DMS153 treated with DMSO at 0.1 percent for 48 hours (cell line): ENCODE measurements at regions not wholly inside any gene's neighbourhood (a gene's known extent, or its start where the extent isn't known, plus 50 kb on each side); places are given as distances from the start of the nearest gene placed in this dataset.
"Not testable (repeated sequence)": the region's sequence is repeated elsewhere in the genome, so short reads cannot be mapped to it uniquely, and the experiment has no call there.

Experiments
- DNase-seq: peaks from one replicate; lab custom pipeline; 2025; ENCODE audit not compliant: unreplicated experiment; lab: John Stamatoyannopoulos, UW

GRCh38 chr6:21909321-21909720 is 315.8 kb downstream of the SOX4 start:
- no peak for DNase-seq

- DNase-seq, result no peak
Observed at GRCh38 chr6:21911208-21911607, 317.7 kb downstream of the SOX4 start.

GRCh38 chr6:21912151-21912832 is 318.7 kb downstream of the SOX4 start:
- DNase-seq, result no peak

- DNase-seq, result peak; percentile 38
Observed at GRCh38 chr6:21914121-21914973, 320.8 kb downstream of the SOX4 start.

DNA sequence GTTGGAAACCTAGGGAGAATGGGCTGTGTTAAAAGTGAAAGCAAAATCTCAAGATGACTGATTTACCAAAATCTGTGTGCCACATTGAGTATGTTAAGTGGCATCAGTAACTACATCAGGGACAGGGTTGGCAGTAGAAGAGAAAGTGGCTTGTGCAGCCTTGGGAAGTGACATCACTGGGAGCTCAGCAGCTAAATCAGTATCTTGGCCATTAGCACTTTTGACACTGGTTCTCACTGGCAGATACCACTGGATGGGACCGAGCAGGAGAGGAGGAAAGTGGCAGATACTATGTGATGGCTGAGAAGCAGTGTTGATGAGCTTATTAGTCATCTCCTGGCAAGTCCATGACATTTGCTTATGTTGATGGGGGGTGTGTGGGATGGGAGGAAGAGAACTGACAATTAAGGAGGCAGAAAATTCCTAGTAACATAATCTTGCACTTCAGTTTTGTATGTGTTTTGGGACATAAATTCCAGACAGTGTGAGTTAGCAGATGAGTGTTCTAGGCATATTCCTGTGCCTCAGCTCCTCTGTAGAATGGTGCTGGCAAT is 322.2 kb downstream of the SOX4 start:
- DNase-seq, result no peak

GRCh38 chr6:21918041-21918440 is 324.5 kb downstream of the SOX4 start:
- DNase-seq, result no peak

- no peak for DNase-seq
Observed at GRCh38 chr6:21918666-21919065, 325.1 kb downstream of the SOX4 start.

- DNase-seq, result no peak
Observed at GRCh38 chr6:21922086-21922485, 328.5 kb downstream of the SOX4 start.

DNA sequence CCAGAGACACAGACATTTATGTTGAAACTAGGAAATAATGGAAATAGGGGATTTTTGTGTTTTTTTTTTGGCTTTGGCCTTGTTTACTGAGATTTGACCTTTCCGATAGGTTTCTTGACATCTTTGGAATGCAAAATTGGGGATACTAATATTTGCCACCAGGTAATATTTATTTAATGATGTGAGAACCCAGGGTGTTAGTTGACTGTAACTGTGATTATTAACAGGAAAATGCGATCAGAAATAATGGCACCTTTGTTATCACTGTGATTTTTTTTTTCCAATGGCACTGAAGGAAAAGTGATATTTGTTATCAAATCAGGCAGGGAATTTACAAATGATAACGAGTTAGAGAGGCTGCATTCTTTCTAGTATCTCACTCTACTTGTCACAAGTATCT is 330.5 kb downstream of the SOX4 start:
- no peak for DNase-seq

GRCh38 chr6:21928827-21929226 is 335.3 kb downstream of the SOX4 start:
- DNase-seq, result no peak

DNA sequence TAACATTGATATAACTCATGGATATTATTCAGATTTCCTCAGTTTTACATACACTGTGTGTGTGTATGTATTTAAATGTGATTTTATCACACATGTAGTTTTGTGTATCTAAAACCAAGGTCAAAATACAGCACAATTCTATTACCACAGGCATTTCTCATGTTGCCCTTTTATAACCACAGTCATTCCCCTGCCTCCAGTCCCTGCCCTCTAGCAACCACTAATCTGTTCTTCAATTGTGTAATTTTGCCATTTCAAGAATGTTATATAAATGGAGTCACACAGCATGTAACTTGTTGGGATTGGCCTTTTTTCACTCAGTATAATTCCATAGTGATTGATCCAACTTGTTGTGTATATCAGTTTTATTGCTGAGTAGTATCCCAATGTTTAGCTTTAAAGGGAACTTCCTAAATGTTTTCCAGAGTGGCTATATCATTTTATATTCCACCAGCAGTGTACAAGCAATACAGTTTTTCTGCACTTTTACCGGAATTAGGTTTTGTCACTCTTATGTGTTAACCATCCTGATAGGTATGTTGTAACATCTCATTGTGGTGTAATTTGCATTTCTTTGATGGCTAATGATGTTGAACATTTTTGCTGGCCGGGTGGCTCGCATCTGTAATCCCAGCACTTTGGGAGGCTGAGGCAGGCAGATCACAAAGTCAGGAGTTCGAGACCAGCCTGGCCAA is 338.2 kb downstream of the SOX4 start:
- no peak for DNase-seq

- no peak for DNase-seq
Observed at GRCh38 chr6:21933351-21933750, 339.8 kb downstream of the SOX4 start.

GRCh38 chr6:21935142-21935541 is 341.6 kb downstream of the SOX4 start:
- DNase-seq, result no peak

- DNase-seq, result no peak
Observed at GRCh38 chr6:21935561-21936028, 342.0 kb downstream of the SOX4 start.

- DNase-seq, result no peak
Observed at GRCh38 chr6:21937466-21937865, 343.9 kb downstream of the SOX4 start.

- DNase-seq, result not testable (repeated sequence)
Observed at GRCh38 chr6:21939066-21939465, 345.5 kb downstream of the SOX4 start.

DNA sequence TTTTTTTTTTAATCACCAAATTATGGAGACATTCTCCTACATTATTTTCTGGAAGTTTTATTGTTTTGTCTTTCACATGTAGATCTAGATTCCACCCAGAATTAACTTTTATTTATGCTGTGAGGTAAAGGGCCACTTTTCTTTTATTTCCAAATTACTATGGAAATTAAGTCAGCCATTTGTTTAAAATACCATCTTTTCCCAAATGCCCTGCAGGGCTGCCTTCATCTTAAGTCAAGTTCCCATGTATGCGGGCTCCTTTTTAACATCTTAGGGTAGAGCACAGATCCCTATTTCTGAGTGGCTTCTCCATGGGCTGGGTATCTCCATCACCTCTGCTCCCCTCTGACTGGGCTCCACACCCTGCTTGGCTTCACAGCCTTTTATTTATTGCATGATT is 348.4 kb downstream of the SOX4 start:
- DNase-seq, result no peak

- no peak for DNase-seq
Observed at GRCh38 chr6:21942897-21943296, 349.3 kb downstream of the SOX4 start.

DNA sequence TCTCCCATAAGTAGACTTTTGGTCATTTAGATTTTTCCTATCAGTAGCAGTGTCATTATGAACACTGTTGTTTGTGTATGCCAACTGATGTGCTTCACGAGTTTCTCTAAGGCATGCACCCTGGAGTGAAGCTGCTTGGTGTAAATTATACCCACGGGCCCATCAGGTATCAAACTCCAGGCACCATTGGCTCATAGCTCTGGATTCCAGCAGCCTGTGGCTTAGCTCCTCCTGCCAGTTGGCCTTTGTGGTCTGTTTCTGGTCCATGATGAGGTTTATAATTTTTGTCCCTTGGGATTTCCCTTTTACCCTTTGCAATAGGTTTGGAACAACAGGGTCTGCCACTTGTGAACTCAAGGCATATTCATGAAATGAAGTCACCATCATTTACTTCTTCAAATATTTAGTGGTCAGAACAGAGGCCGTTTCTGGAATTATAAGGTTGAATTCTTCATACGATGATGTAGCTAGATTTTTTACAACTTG is 350.5 kb downstream of the PRL start:
- DNase-seq, result no peak

DNA sequence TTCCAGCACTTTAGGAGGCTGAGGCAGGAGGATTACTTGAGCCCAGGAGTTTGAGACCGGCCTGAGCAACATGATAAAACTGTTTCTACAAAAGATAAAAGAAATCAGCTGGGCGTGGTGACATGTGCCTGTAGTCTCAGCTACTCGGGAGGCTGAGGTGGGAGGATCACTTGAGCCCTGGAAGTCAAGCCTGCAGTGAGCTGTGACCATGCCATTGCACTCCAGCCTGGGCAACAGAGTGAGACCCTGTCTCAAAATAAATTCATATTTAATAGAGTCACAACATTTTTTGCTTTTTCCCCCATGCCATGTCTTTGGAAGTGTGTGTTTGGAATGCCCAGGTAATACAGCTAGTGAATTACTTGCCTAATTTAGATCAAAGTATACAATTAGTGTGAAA is 349.6 kb downstream of the PRL start:
- DNase-seq, result not testable (repeated sequence)

DNA sequence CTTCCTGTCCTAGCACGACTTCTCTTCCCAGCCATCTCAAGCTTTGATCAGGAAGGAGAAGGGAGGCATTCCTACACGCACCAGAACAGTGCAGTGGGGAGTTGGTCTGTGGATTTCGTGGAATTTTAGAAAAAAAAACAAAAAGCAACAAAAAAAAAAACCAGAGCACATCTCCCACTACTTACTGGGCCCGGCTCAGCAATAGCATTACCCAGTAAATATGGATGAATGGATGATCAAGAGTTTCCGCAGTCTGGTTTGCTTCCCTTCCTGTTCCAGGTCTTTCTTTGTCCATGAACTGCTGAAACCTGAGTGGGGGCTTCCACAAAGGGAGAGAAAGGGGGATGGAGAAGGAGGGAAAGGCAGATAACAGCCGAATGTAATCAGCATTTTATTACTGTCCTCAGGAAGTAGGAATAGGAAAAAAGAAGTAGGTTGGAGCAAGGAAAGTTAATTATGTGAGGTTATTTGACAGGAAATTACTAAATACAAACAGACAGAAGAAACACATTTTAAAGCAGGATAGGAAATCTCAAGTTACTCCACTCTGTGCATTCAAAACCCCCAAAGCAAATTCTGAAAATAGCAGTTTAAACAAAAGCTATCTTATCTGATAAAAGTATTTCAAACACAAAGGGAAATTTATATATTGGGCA is 349.0 kb downstream of the PRL start:
- peak; percentile 27 for DNase-seq
